Immature natural killer cell (primary cell): ENCODE measurements at regions not wholly inside any gene's neighbourhood (a gene's known extent, or its start where the extent isn't known, plus 50 kb on each side); places are given as distances from the start of the nearest gene placed in this dataset.

ENCODE experiments used
- DNase-seq, 3 donors: peaks; one replicate each; pipeline ENCODE4 v3.0.0; 2022; ENCODE audit warnings: mixed read lengths in 1 of 3
- H3K27ac Mint-ChIP-seq, 6 donors: one replicate each; pipeline ENCODE4 v1.8.0; 2020; ENCODE audit warnings: mixed read lengths in 6 of 6, mild to moderate bottlenecking in 5 of 6, inconsistent platforms in 4 of 6, moderate library complexity in 3 of 6
- H3K27me3 Mint-ChIP-seq, 3 donors: one replicate each; pipeline ENCODE4 v1.8.0; 2020 to 2021; ENCODE audit warnings: low read depth in 3 of 3, mild to moderate bottlenecking in 3 of 3, mixed read lengths in 3 of 3, moderate library complexity in 3 of 3, inconsistent platforms in 1 of 3
- H3K36me3 Mint-ChIP-seq, 3 donors: one replicate each; pipeline ENCODE4 v1.8.0; 2020; ENCODE audit warnings: mixed read lengths in 3 of 3, inconsistent platforms in 2 of 3, mild to moderate bottlenecking in 2 of 3
- H3K4me1 Mint-ChIP-seq, 2 donors: one replicate each; pipeline ENCODE4 v1.8.0; 2020; ENCODE audit warnings: inconsistent platforms in 2 of 2, mild to moderate bottlenecking in 2 of 2, mixed read lengths in 2 of 2, moderate library complexity in 1 of 2
- H3K4me3 Mint-ChIP-seq, 5 donors: one replicate each; pipeline ENCODE4 v1.8.0; 2020; ENCODE audit warnings: mild to moderate bottlenecking in 5 of 5, mixed read lengths in 5 of 5, inconsistent platforms in 3 of 5, moderate library complexity in 3 of 5
- H3K9me3 Mint-ChIP-seq, 6 donors: one replicate each; pipeline ENCODE4 v1.8.0; 2020; ENCODE audit warnings: mild to moderate bottlenecking in 6 of 6, mixed read lengths in 6 of 6, inconsistent platforms in 4 of 6, moderate library complexity in 3 of 6

- H3K27me3 Mint-ChIP-seq = peaks cover 2 to 6% (median 2%) of the 10 kb centered on the region in 3 donors
- peaks cover 38 to 46% of the 10 kb centered on the region in 2 donors for H3K4me1 Mint-ChIP-seq
- no peaks in the 10 kb centered on the region for H3K9me3 Mint-ChIP-seq
- peak overlapping the region in 5 of 6 donors; percentile 8 to 61 (median 32) for H3K27ac Mint-ChIP-seq
- H3K36me3 Mint-ChIP-seq = no peaks in the 10 kb centered on the region
- peak; percentile 82 to 85 (median 82) for DNase-seq
- H3K4me3 Mint-ChIP-seq = peak overlapping the region in 4 of 5 donors; percentile 20 to 58 (median 46)
Measured at GRCh38 chr1:181142096-181142958, 53.8 kb downstream of the IER5 start.

- Mint-ChIP-seq H3K4me3 (no peak overlapping the region), H3K36me3 (no peaks in the 10 kb centered on the region), H3K27ac (peak overlapping the region in 1 of 6 donors; percentile 9), H3K27me3 (peaks cover 2 to 6% (median 2%) of the 10 kb centered on the region in 3 donors), H3K9me3 (no peaks in the 10 kb centered on the region), H3K4me1 (peaks cover 39 to 45% of the 10 kb centered on the region in 2 donors)
- DNase-seq = no peak
Measured at GRCh38 chr1:181143102-181143859, 54.8 kb downstream of the IER5 start.

- Mint-ChIP-seq H3K4me1 (peaks cover 41 to 45% of the 10 kb centered on the region in 2 donors), H3K36me3 (no peaks in the 10 kb centered on the region), H3K4me3 (no peak overlapping the region), H3K9me3 (peaks cover 0 to 1% (median 0%) of the 10 kb centered on the region in 6 donors), H3K27ac (no peak overlapping the region), H3K27me3 (peaks cover 2 to 6% (median 2%) of the 10 kb centered on the region in 3 donors)
- DNase-seq = no peak
Measured at GRCh38 chr1:181144238-181144637, 55.7 kb downstream of the IER5 start.

- H3K27ac Mint-ChIP-seq = peak overlapping the region in 5 of 6 donors; percentile 63 to 92 (median 90)
Measured at GRCh38 chr1:181148636-181149035, 60.1 kb downstream of the IER5 start.

GRCh38 chr1:181149326-181150125 is 61.0 kb downstream of the IER5 start:
- Mint-ChIP-seq H3K4me1 (peaks cover 55 to 59% of the 10 kb centered on the region in 2 donors), H3K27me3 (peaks cover 0 to 5% (median 2%) of the 10 kb centered on the region in 3 donors), H3K9me3 (peaks cover 0 to 1% (median 0%) of the 10 kb centered on the region in 6 donors), H3K36me3 (peaks cover 0 to 3% (median 0%) of the 10 kb centered on the region in 3 donors), H3K27ac (peak overlapping the region; percentile 63 to 92 (median 90)), H3K4me3 (peak overlapping the region; percentile 75 to 86 (median 83))
- DNase-seq = peak; percentile 66 to 73 (median 71)

More at GRCh38 chr1:181148636-181149035, 60.1 kb downstream of the IER5 start:
- DNase-seq = no peak
- Mint-ChIP-seq H3K27me3 (peaks cover 2 to 5% (median 2%) of the 10 kb centered on the region in 3 donors), H3K4me1 (peaks cover 55 to 59% of the 10 kb centered on the region in 2 donors), H3K36me3 (no peaks in the 10 kb centered on the region), H3K4me3 (peak overlapping the region; percentile 35 to 86 (median 81)), H3K9me3 (peaks cover 0 to 1% (median 0%) of the 10 kb centered on the region in 6 donors)

- Mint-ChIP-seq H3K4me1 (peaks cover 55 to 59% of the 10 kb centered on the region in 2 donors), H3K27me3 (peaks cover 0 to 3% (median 0%) of the 10 kb centered on the region in 3 donors), H3K27ac (peak overlapping the region; percentile 9 to 90 (median 26)), H3K36me3 (peaks cover 0 to 3% (median 0%) of the 10 kb centered on the region in 3 donors), H3K9me3 (peaks cover 0 to 1% (median 0%) of the 10 kb centered on the region in 6 donors), H3K4me3 (peak overlapping the region in 1 of 5 donors; percentile 41)
- DNase-seq = no peak
Measured at GRCh38 chr1:181150273-181150672, 61.8 kb downstream of the IER5 start.

- peaks cover 55 to 59% of the 10 kb centered on the region in 2 donors for H3K4me1 Mint-ChIP-seq
- H3K27ac Mint-ChIP-seq = peak overlapping the region in 1 of 6 donors; percentile 18
- H3K9me3 Mint-ChIP-seq = peaks cover 0 to 1% (median 0%) of the 10 kb centered on the region in 6 donors
- H3K36me3 Mint-ChIP-seq = peaks cover 0 to 3% (median 0%) of the 10 kb centered on the region in 3 donors
- DNase-seq = no peak
- peaks cover 0 to 3% (median 1%) of the 10 kb centered on the region in 3 donors for H3K27me3 Mint-ChIP-seq
- H3K4me3 Mint-ChIP-seq = peak overlapping the region in 1 of 5 donors; percentile 43
Measured at GRCh38 chr1:181150842-181151241, 62.3 kb downstream of the IER5 start.

GRCh38 chr1:181151378-181152326 is 63.2 kb downstream of the IER5 start:
- peaks cover 55 to 59% of the 10 kb centered on the region in 2 donors for H3K4me1 Mint-ChIP-seq
- H3K36me3 Mint-ChIP-seq = peaks cover 0 to 3% (median 0%) of the 10 kb centered on the region in 3 donors
- peaks cover 0 to 1% (median 0%) of the 10 kb centered on the region in 6 donors for H3K9me3 Mint-ChIP-seq
- peak overlapping the region in 1 of 5 donors; percentile 36 for H3K4me3 Mint-ChIP-seq
- H3K27ac Mint-ChIP-seq = no peak overlapping the region
- DNase-seq = no peak
- H3K27me3 Mint-ChIP-seq = peaks cover 0 to 3% (median 3%) of the 10 kb centered on the region in 3 donors

- Mint-ChIP-seq H3K27me3 (peaks cover 0 to 3% (median 3%) of the 10 kb centered on the region in 3 donors), H3K4me3 (peak overlapping the region in 1 of 5 donors; percentile 26), H3K27ac (peak overlapping the region in 1 of 6 donors; percentile 46), H3K36me3 (peaks cover 0 to 3% (median 0%) of the 10 kb centered on the region in 3 donors), H3K4me1 (peaks cover 49 to 55% of the 10 kb centered on the region in 2 donors), H3K9me3 (peaks cover 0 to 1% (median 0%) of the 10 kb centered on the region in 6 donors)
- DNase-seq = no peak
Measured at GRCh38 chr1:181152892-181153633, 64.6 kb downstream of the IER5 start.

- Mint-ChIP-seq H3K4me3 (no peak overlapping the region), H3K27me3 (peaks cover 0 to 5% (median 4%) of the 10 kb centered on the region in 3 donors), H3K36me3 (peaks cover 0 to 3% (median 0%) of the 10 kb centered on the region in 3 donors), H3K27ac (no peak overlapping the region), H3K9me3 (peaks cover 0 to 1% (median 0%) of the 10 kb centered on the region in 6 donors), H3K4me1 (peaks cover 49 to 55% of the 10 kb centered on the region in 2 donors)
- no peak for DNase-seq
Measured at GRCh38 chr1:181153634-181153961, 65.1 kb downstream of the IER5 start.

GRCh38 chr1:181155339-181155738 is 66.8 kb downstream of the IER5 start:
- DNase-seq = no peak
- Mint-ChIP-seq H3K27me3 (peaks cover 8 to 14% (median 9%) of the 10 kb centered on the region in 3 donors), H3K27ac (no peak overlapping the region), H3K4me1 (peaks cover 48 to 55% of the 10 kb centered on the region in 2 donors), H3K9me3 (no peaks in the 10 kb centered on the region), H3K4me3 (no peak overlapping the region), H3K36me3 (peaks cover 0 to 3% (median 0%) of the 10 kb centered on the region in 3 donors)
